Activated CD8-positive, alpha-beta memory T cell treated with anti-CD3 and anti-CD28 coated beads, Interleukin-2, amount 50 U/mL, for 24 hours (primary cell): ENCODE measurements at regions not wholly inside any gene's neighbourhood (a gene's known extent, or its start where the extent isn't known, plus 50 kb on each side); places are given as distances from the start of the nearest gene placed in this dataset.

Source experiments
- DNase-seq: peaks from one replicate; pipeline ENCODE4 v3.0.0-alpha.2; 2020; ENCODE audit errors: extremely low read depth

GRCh38 chr5:124692950-124693349 is 53.5 kb downstream of the ZNF608 start:
- no peak for DNase-seq

- DNase-seq = no peak
Measured at GRCh38 chr5:124692324-124692723, 54.1 kb downstream of the ZNF608 start.

- no peak for DNase-seq
Measured at GRCh38 chr5:124689653-124690052, 56.8 kb downstream of the ZNF608 start.

- DNase-seq = no peak
Measured at GRCh38 chr5:124686239-124687004, 60.0 kb downstream of the ZNF608 start.

- DNase-seq = no peak
Measured at GRCh38 chr5:124685404-124685930, 61.0 kb downstream of the ZNF608 start.

- no peak for DNase-seq
Measured at GRCh38 chr5:124683917-124684555, 62.4 kb downstream of the ZNF608 start.

- no peak for DNase-seq
Measured at GRCh38 chr5:124679578-124680199, 66.8 kb downstream of the ZNF608 start.

- DNase-seq = no peak
Measured at GRCh38 chr5:124678922-124679519, 67.4 kb downstream of the ZNF608 start.

- DNase-seq = no peak
Measured at GRCh38 chr5:124678468-124678867, 68.0 kb downstream of the ZNF608 start.

GRCh38 chr5:124677374-124678351 is 68.8 kb downstream of the ZNF608 start:
- DNase-seq = no peak

GRCh38 chr5:124675931-124676846 is 70.2 kb downstream of the ZNF608 start:
- no peak for DNase-seq

- DNase-seq = no peak
Measured at GRCh38 chr5:124671193-124671592, 75.2 kb downstream of the ZNF608 start.

- DNase-seq = no peak
Measured at GRCh38 chr5:124670722-124671184, 75.7 kb downstream of the ZNF608 start.

- no peak for DNase-seq
Measured at GRCh38 chr5:124669956-124670721, 76.3 kb downstream of the ZNF608 start.

- DNase-seq = no peak
Measured at GRCh38 chr5:124669300-124669648, 77.2 kb downstream of the ZNF608 start.

GRCh38 chr5:124668353-124669299 is 77.8 kb downstream of the ZNF608 start:
- DNase-seq = no peak

- DNase-seq = no peak
Measured at GRCh38 chr5:124665625-124666024, 80.8 kb downstream of the ZNF608 start.

- no peak for DNase-seq
Measured at GRCh38 chr5:124665035-124665434, 81.4 kb downstream of the ZNF608 start.
